Daoy (cell line): ENCODE measurements at regions not wholly inside any gene's neighbourhood (a gene's known extent, or its start where the extent isn't known, plus 50 kb on each side); places are given as distances from the start of the nearest gene placed in this dataset.
"Not testable (repeated sequence)": the region's sequence is repeated elsewhere in the genome, so short reads cannot be mapped to it uniquely, and the experiment has no call there.

ENCODE experiments used
- DNase-seq: peaks from one replicate; pipeline ENCODE4 v3.0.0-alpha.2; 2015; ENCODE audit warnings: low read depth

GRCh38 chr10:18868919-18869318 lies 179.7 kb upstream of the MALRD1 start:
- DNase-seq = no peak

GRCh38 chr10:18875477-18875876 lies 173.1 kb upstream of the MALRD1 start:
- DNase-seq = peak; percentile 3

GRCh38 chr10:18879284-18879683 lies 169.3 kb upstream of the MALRD1 start:
- no peak for DNase-seq

GRCh38 chr10:18880530-18880929 lies 168.1 kb upstream of the MALRD1 start:
- DNase-seq = peak; percentile 3

GRCh38 chr10:18886102-18886501 lies 162.5 kb upstream of the MALRD1 start:
- DNase-seq = peak; percentile 27

- no peak for DNase-seq
These were observed 142.0 kb upstream of the MALRD1 start for GRCh38 chr10:18906636-18907035.

- DNase-seq = not testable (repeated sequence)
These were observed 131.2 kb upstream of the MALRD1 start for GRCh38 chr10:18917431-18917830.

- DNase-seq = peak; percentile 57
These were observed 130.1 kb upstream of the MALRD1 start for GRCh38 chr10:18918532-18918931.

GRCh38 chr10:18949391-18949790 lies 99.2 kb upstream of the MALRD1 start:
- no peak for DNase-seq

- not testable (repeated sequence) for DNase-seq
These were observed 97.4 kb upstream of the MALRD1 start for GRCh38 chr10:18951072-18951823.

GRCh38 chr10:18955061-18955460 lies 93.5 kb upstream of the MALRD1 start:
- DNase-seq = no peak

- DNase-seq = no peak
These were observed 89.2 kb upstream of the MALRD1 start for GRCh38 chr10:18959369-18959768.

- no peak for DNase-seq
These were observed 88.0 kb upstream of the MALRD1 start for GRCh38 chr10:18960466-18961079.

- DNase-seq = no peak
These were observed 80.4 kb upstream of the MALRD1 start for GRCh38 chr10:18968159-18968558.

GRCh38 chr10:18976696-18977251 lies 71.8 kb upstream of the MALRD1 start:
- DNase-seq = no peak

- no peak for DNase-seq
These were observed 68.4 kb upstream of the MALRD1 start for GRCh38 chr10:18980089-18980629.

- no peak for DNase-seq
These were observed 64.1 kb upstream of the MALRD1 start for GRCh38 chr10:18984531-18984930.

- DNase-seq = no peak
These were observed 60.3 kb upstream of the MALRD1 start for GRCh38 chr10:18988338-18988737.
